D721Med (cell line): ENCODE measurements at regions not wholly inside any gene's neighbourhood (a gene's known extent, or its start where the extent isn't known, plus 50 kb on each side); places are given as distances from the start of the nearest gene placed in this dataset.

ENCODE experiments used
- DNase-seq: peaks from one replicate; pipeline ENCODE4 v3.0.0; 2011; ENCODE audit warnings: low spot score; ENCODE audit not compliant: insufficient read length
- FAIRE-seq: peaks from 2 replicates; lab custom pipeline; 2011; peaks lifted over from hg19 to GRCh38; lab: Jason Lieb, UNC
- CTCF ChIP-seq: IDR thresholded peaks from 2 replicates; pipeline ENCODE4 v1.5.1; 2012; ENCODE audit warnings: mild to moderate bottlenecking, control low read depth; ENCODE audit not compliant: insufficient read depth; ENCODE audit errors: missing control alignments

- DNase-seq, result no peak
- FAIRE-seq, result no peak
- TF ChIP-seq CTCF, result no peak
Observed at GRCh38 chr18:60445341-60445740, 72.8 kb upstream of the MC4R start.

- no peak for TF ChIP-seq CTCF
- DNase-seq (no peak), FAIRE-seq (no peak)
Observed at GRCh38 chr18:60446821-60447220, 74.2 kb upstream of the MC4R start.

GRCh38 chr18:60448487-60449267, 76.1 kb upstream of the MC4R start:
- FAIRE-seq, result no peak
- TF ChIP-seq CTCF, result no peak
- DNase-seq, result no peak

GRCh38 chr18:60452421-60452820, 79.8 kb upstream of the MC4R start:
- FAIRE-seq (no peak), DNase-seq (no peak)
- no peak for TF ChIP-seq CTCF

- no peak for DNase-seq
- no peak for FAIRE-seq
- TF ChIP-seq CTCF, result no peak
Observed at GRCh38 chr18:60466677-60467076, 94.1 kb upstream of the MC4R start.

GRCh38 chr18:60469387-60470100, 97.0 kb upstream of the MC4R start:
- FAIRE-seq (no peak), DNase-seq (no peak)
- no peak for TF ChIP-seq CTCF

- FAIRE-seq (no peak), DNase-seq (no peak)
- no peak for TF ChIP-seq CTCF
Observed at GRCh38 chr18:60471652-60472051, 99.1 kb upstream of the MC4R start.
